GM12891 (cell line): ENCODE measurements at regions not wholly inside any gene's neighbourhood (a gene's known extent, or its start where the extent isn't known, plus 50 kb on each side); places are given as distances from the start of the nearest gene placed in this dataset.

Source experiments
- PAX5 ChIP-seq: IDR thresholded peaks from 2 replicates; pipeline ENCODE4 v1.6.1; 2011; ENCODE audit warnings: low read length, moderate library complexity, mild to moderate bottlenecking; ENCODE audit not compliant: insufficient read depth, severe bottlenecking
- POLR2A ChIP-seq: IDR thresholded peaks from 2 replicates; pipeline ENCODE4 v1.6.1; 2011; ENCODE audit warnings: low read depth, low read length, control low read depth
- TAF1 ChIP-seq: IDR thresholded peaks from 2 replicates; pipeline ENCODE4 v1.6.1; 2011; ENCODE audit warnings: low read depth, low read length, control low read depth

DNA sequence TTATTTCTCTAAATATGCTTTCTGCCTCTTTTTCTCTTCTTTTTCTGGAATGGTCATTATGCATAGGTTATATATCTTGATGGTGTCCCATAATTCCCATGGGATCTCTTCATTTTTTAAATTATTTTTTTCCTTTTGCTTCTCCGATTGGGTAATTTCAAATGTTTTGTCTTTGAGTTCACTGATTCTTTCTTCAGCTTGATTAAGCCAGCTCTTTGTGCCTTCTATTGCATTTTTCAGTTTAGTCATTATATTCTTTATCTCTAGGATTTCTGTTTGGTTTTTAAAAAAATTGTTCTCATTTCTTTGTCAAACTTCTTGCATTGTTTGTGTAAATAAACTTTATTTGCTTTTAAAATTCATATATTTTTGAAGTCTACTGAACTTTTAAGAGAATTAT lies 251.1 kb downstream of the INSIG2 start:
- TF ChIP-seq POLR2A: no peak
- TF ChIP-seq PAX5: no peak
- TF ChIP-seq TAF1: no peak
